Mesendoderm (in vitro differentiated cells): ENCODE measurements at regions not wholly inside any gene's neighbourhood (a gene's known extent, or its start where the extent isn't known, plus 50 kb on each side); places are given as distances from the start of the nearest gene placed in this dataset.

Experiments used
- DNase-seq: peaks from one replicate; pipeline ENCODE4 v3.0.0; 2013
- H2AK5ac ChIP-seq: 2 replicates; pipeline ENCODE4 v1.6.1; 2013; ENCODE audit warnings: low read length, inconsistent platforms
- H2BK120ac ChIP-seq: 2 replicates; pipeline ENCODE4 v1.6.1; 2013; ENCODE audit warnings: low read depth, mild to moderate bottlenecking, low read length, moderate library complexity, mixed read lengths
- H2BK15ac ChIP-seq: replicated peaks from 2 replicates; pipeline ENCODE4 v1.6.1; 2013; ENCODE audit warnings: low read depth, mild to moderate bottlenecking, moderate library complexity
- H2BK5ac ChIP-seq: 2 replicates; pipeline ENCODE4 v1.6.1; 2013; ENCODE audit warnings: low read length, inconsistent platforms
- H3K18ac ChIP-seq: 2 replicates; pipeline ENCODE4 v1.6.1; 2013; ENCODE audit warnings: mild to moderate bottlenecking, low read length, mixed read lengths
- H3K23ac ChIP-seq: one replicate; pipeline ENCODE4 v1.6.1; 2013; ENCODE audit warnings: low read length
- H3K27ac ChIP-seq: 2 replicates; pipeline ENCODE4 v1.5.1; 2013; ENCODE audit warnings: low read depth, mild to moderate bottlenecking, inconsistent platforms, low read length, moderate library complexity
- H3K27me3 ChIP-seq: 2 replicates; pipeline ENCODE4 v1.6.1; 2013; ENCODE audit warnings: low read length, control low read depth, mild to moderate bottlenecking, inconsistent platforms; ENCODE audit not compliant: insufficient read depth, poor library complexity
- H3K36me3 ChIP-seq: 2 replicates; pipeline ENCODE4 v1.6.1; 2013; ENCODE audit warnings: low read length, inconsistent platforms; ENCODE audit not compliant: control insufficient read depth, insufficient read depth
- H3K4ac ChIP-seq: one replicate; pipeline ENCODE4 v1.6.1; 2013; ENCODE audit warnings: low read depth, mild to moderate bottlenecking, low read length, moderate library complexity
- H3K4me1 ChIP-seq: 2 replicates; pipeline ENCODE4 v1.6.1; 2013; ENCODE audit warnings: low read depth, low read length, inconsistent platforms; ENCODE audit not compliant: control insufficient read depth
- H3K4me2 ChIP-seq: 2 replicates; pipeline ENCODE4 v1.6.1; 2013; ENCODE audit warnings: low read length
- H3K4me3 ChIP-seq: 2 replicates; pipeline ENCODE4 v1.5.1; 2013; ENCODE audit warnings: mild to moderate bottlenecking, low read length
- H3K56ac ChIP-seq: one replicate; pipeline ENCODE4 v1.6.1; 2013; ENCODE audit warnings: low read length
- H3K79me1 ChIP-seq: 2 replicates; pipeline ENCODE4 v1.6.1; 2013; ENCODE audit warnings: low read length, inconsistent platforms
- H3K79me2 ChIP-seq: 2 replicates; pipeline ENCODE4 v1.6.1; 2013; ENCODE audit warnings: mild to moderate bottlenecking, low read length; ENCODE audit not compliant: control insufficient read depth, insufficient read depth
- H3K9ac ChIP-seq: 2 replicates; pipeline ENCODE4 v1.6.1; 2013; ENCODE audit warnings: low read length, inconsistent platforms
- H4K5ac ChIP-seq: one replicate; pipeline ENCODE4 v1.6.1; 2013; ENCODE audit warnings: low read length
- H4K8ac ChIP-seq: one replicate; pipeline ENCODE4 v1.6.1; 2013; ENCODE audit warnings: low read depth, mild to moderate bottlenecking, control low read depth, low read length, moderate library complexity
- WGBS: extraction: QIAGEN DNeasy Blood & Tissue Kit; methylation state at CpG from one replicate; pipeline ENCODE4 v1.1.7; 2013; ENCODE audit warnings: low lambda C conversion rate, missing lambda C conversion rate; ENCODE audit not compliant: insufficient coverage; ENCODE audit errors: extremely low coverage; 5-methylcytosine and 5-hydroxymethylcytosine counted together

- H3K9ac ChIP-seq: no peak overlapping the region
- no peak for DNase-seq
- no peak overlapping the region for H2AK5ac ChIP-seq
- H3K4me2 ChIP-seq: no peak overlapping the region
- no peak overlapping the region for H2BK120ac ChIP-seq
- H3K27ac ChIP-seq: no peak overlapping the region
- no peaks in the 10 kb centered on the region for H3K36me3 ChIP-seq
- H3K4me1 ChIP-seq: no peaks in the 10 kb centered on the region
- H2BK5ac ChIP-seq: no peak overlapping the region
- no peak overlapping the region for H2BK15ac ChIP-seq
- no peaks in the 10 kb centered on the region for H3K27me3 ChIP-seq
- no peak overlapping the region for H3K56ac ChIP-seq
- H3K23ac ChIP-seq: no peak overlapping the region
- no peak overlapping the region for H4K8ac ChIP-seq
- no peak overlapping the region for H3K4me3 ChIP-seq
- no peak overlapping the region for H4K5ac ChIP-seq
- no peaks in the 10 kb centered on the region for H3K79me2 ChIP-seq
- H3K18ac ChIP-seq: no peak overlapping the region
- no peak overlapping the region for H3K4ac ChIP-seq
- WGBS: no CpG with 5 or more reads among the region's 2 CpGs
- no peaks in the 10 kb centered on the region for H3K79me1 ChIP-seq
These were observed 1330.2 kb upstream of the TENM4 start for GRCh38 chr11:80771017-80771416.

GRCh38 chr11:80758787-80759186 lies 1318.0 kb upstream of the TENM4 start:
- Histone ChIP-seq H3K4me1 (no peaks in the 10 kb centered on the region), H3K4me3 (no peak overlapping the region), H3K79me2 (no peaks in the 10 kb centered on the region), H2BK15ac (no peak overlapping the region), H3K18ac (no peak overlapping the region), H3K36me3 (no peaks in the 10 kb centered on the region), H4K5ac (no peak overlapping the region), H3K56ac (no peak overlapping the region), H3K27ac (no peak overlapping the region), H3K27me3 (no peaks in the 10 kb centered on the region), H4K8ac (no peak overlapping the region), H3K4ac (no peak overlapping the region), H3K4me2 (no peak overlapping the region), H2AK5ac (no peak overlapping the region), H2BK120ac (no peak overlapping the region), H3K9ac (no peak overlapping the region), H2BK5ac (no peak overlapping the region), H3K79me1 (no peaks in the 10 kb centered on the region), H3K23ac (no peak overlapping the region)
- no peak for DNase-seq
- 100% methylated on average over 1 of the region's 1 CpG for WGBS

GRCh38 chr11:80748207-80748925 lies 1307.5 kb upstream of the TENM4 start:
- Histone ChIP-seq H3K27ac (no peak overlapping the region), H2BK5ac (no peak overlapping the region), H3K36me3 (no peaks in the 10 kb centered on the region), H3K23ac (no peak overlapping the region), H3K79me1 (no peaks in the 10 kb centered on the region), H2BK15ac (no peak overlapping the region), H3K79me2 (no peaks in the 10 kb centered on the region), H3K4me3 (no peak overlapping the region), H3K4me1 (no peaks in the 10 kb centered on the region), H2BK120ac (no peak overlapping the region), H3K27me3 (no peaks in the 10 kb centered on the region), H3K4me2 (no peak overlapping the region), H4K5ac (no peak overlapping the region), H3K9ac (no peak overlapping the region), H4K8ac (no peak overlapping the region), H3K18ac (no peak overlapping the region), H2AK5ac (no peak overlapping the region), H3K4ac (no peak overlapping the region), H3K56ac (no peak overlapping the region)
- WGBS: no CpG with 5 or more reads among the region's 3 CpGs
- DNase-seq: no peak

- Histone ChIP-seq H3K9ac (no peak overlapping the region), H3K4me2 (no peak overlapping the region)
- no CpG with 5 or more reads among the region's 4 CpGs for WGBS
These were observed 1305.5 kb upstream of the TENM4 start for GRCh38 chr11:80746300-80746699.

GRCh38 chr11:80745416-80745815 lies 1304.6 kb upstream of the TENM4 start:
- Histone ChIP-seq H3K9ac (no peak overlapping the region), H3K36me3 (no peaks in the 10 kb centered on the region), H3K4me3 (no peak overlapping the region), H4K5ac (no peak overlapping the region), H3K27me3 (no peaks in the 10 kb centered on the region), H3K23ac (no peak overlapping the region), H3K4ac (no peak overlapping the region), H3K79me2 (no peaks in the 10 kb centered on the region), H2AK5ac (no peak overlapping the region), H3K56ac (no peak overlapping the region), H2BK120ac (no peak overlapping the region), H3K79me1 (no peaks in the 10 kb centered on the region), H3K18ac (no peak overlapping the region), H4K8ac (no peak overlapping the region), H3K4me1 (no peaks in the 10 kb centered on the region), H3K27ac (no peak overlapping the region), H2BK5ac (no peak overlapping the region), H3K4me2 (no peak overlapping the region), H2BK15ac (no peak overlapping the region)
- no peak for DNase-seq
- WGBS: no CpG with 5 or more reads among the region's 4 CpGs

More at GRCh38 chr11:80746300-80746699, 1305.5 kb upstream of the TENM4 start:
- Histone ChIP-seq H2AK5ac (no peak overlapping the region), H3K56ac (no peak overlapping the region), H2BK15ac (no peak overlapping the region), H3K4me3 (no peak overlapping the region), H3K18ac (no peak overlapping the region), H3K4me1 (no peaks in the 10 kb centered on the region), H3K27ac (no peak overlapping the region), H3K36me3 (no peaks in the 10 kb centered on the region), H3K4ac (no peak overlapping the region), H4K5ac (no peak overlapping the region), H3K27me3 (no peaks in the 10 kb centered on the region), H2BK5ac (no peak overlapping the region), H3K23ac (no peak overlapping the region), H2BK120ac (no peak overlapping the region), H3K79me1 (no peaks in the 10 kb centered on the region), H4K8ac (no peak overlapping the region), H3K79me2 (no peaks in the 10 kb centered on the region)
- peak; percentile 8 for DNase-seq

DNA sequence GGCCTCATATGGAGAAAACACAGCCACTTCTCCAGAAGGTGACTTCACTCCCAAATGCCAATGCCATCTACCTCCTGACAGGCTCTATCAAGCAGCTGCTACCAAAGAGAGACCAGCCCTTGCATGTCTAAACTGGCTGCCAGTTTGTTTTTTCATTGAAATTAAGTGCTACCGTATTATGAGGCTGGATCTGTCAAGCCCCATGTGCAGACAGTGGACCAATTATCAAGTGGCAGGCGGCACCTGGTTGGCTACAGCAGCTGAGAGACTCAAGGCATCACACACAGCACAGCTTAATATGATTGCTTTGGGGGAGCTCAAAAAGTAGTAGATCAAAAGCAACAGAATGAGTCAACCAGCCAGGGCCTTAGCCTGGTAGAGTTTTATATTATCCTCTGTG lies 1293.0 kb upstream of the TENM4 start:
- Histone ChIP-seq H3K4ac (no peak overlapping the region), H3K27ac (no peak overlapping the region), H3K56ac (no peak overlapping the region), H2BK5ac (no peak overlapping the region), H2BK120ac (no peak overlapping the region), H4K8ac (no peak overlapping the region), H3K9ac (no peak overlapping the region), H3K27me3 (no peaks in the 10 kb centered on the region), H3K36me3 (no peaks in the 10 kb centered on the region), H3K79me2 (no peaks in the 10 kb centered on the region), H2AK5ac (no peak overlapping the region), H3K4me2 (no peak overlapping the region), H2BK15ac (no peak overlapping the region), H3K79me1 (no peaks in the 10 kb centered on the region), H3K4me3 (no peak overlapping the region), H3K18ac (no peak overlapping the region), H3K4me1 (no peaks in the 10 kb centered on the region), H3K23ac (no peak overlapping the region), H4K5ac (no peak overlapping the region)
- no peak for DNase-seq
- WGBS: no CpG with 5 or more reads among the region's 2 CpGs
